ENCODE measurements at regions not wholly inside any gene's neighbourhood (a gene's known extent, or its start where the extent isn't known, plus 50 kb on each side); places are given as distances from the start of the nearest gene placed in this dataset.

DNA sequence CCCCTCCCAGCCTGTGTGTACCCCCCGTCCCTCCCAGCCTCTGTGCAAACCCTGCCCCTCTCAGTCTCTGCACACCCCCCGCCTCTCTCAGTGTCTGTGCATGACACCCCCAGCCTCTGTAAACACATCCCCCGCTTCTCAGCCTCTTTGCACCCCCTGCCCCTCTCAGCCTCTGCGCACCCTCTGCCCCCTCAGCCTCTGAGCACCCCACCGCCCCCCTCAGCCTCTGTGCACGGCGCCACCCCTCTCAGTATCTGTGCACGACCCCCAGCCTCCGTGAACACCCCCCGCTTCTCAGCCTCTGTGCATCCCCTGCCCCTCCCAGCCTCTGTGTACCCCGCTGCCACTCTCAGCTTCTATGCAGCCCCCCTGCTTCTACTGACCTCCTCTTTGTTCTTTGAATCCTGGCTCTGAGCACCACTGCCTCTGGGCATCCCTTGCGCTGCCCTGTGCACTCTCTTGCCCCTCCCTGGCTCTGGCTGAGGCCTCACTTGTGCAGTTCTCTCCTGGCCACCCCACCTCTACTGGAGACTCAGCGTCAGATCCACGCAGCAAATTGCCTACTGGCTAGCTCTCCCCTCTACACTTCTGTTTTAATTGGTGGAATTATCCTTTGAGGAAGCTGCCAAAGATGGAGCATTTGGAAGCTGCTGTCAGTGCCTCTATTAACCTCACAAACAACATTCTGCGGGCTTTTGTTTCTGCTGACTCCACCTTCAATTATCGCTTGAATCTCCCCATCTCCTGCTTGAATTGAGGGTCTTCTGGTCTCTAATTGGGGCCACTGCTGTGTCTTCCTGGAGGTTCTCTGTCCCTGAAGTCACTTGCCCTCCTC lies 838.6 kb downstream of the TBC1D22A start:
- no peak for FAIRE-seq

DNA sequence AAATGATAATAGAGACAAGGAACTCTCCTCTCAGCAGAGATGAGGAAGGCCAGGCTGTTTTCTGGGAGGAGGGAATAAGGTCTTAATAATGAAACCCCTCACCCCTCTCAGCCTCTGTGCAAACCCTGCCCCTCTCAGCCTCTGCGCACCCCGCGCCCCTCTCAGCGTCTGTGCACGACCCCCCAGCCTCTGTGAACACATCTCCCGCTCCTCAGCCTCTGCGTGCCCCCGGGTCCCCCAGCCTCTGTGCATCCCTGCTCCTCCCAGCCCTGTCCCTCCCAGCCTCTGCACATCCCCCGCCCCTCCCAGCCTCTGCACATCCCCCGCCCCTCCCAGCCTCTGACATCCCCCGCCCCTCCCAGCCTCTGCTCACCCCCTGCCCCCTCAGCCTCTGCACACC lies 837.8 kb downstream of the TBC1D22A start:
- DNase-seq (ENCODE audit: insufficient read length, low spot score) (no peak), FAIRE-seq (no peak)
- TF ChIP-seq, protein P1, sequence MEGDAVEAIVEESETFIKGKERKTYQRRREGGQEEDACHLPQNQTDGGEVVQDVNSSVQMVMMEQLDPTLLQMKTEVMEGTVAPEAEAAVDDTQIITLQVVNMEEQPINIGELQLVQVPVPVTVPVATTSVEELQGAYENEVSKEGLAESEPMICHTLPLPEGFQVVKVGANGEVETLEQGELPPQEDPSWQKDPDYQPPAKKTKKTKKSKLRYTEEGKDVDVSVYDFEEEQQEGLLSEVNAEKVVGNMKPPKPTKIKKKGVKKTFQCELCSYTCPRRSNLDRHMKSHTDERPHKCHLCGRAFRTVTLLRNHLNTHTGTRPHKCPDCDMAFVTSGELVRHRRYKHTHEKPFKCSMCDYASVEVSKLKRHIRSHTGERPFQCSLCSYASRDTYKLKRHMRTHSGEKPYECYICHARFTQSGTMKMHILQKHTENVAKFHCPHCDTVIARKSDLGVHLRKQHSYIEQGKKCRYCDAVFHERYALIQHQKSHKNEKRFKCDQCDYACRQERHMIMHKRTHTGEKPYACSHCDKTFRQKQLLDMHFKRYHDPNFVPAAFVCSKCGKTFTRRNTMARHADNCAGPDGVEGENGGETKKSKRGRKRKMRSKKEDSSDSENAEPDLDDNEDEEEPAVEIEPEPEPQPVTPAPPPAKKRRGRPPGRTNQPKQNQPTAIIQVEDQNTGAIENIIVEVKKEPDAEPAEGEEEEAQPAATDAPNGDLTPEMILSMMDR (IDR thresholded peaks at IDR 0.05; ENCODE audit: insufficient read depth, missing control alignments), result no peak

More for the DNA sequence above, 838.6 kb downstream of the TBC1D22A start:
- DNase-seq (ENCODE audit: insufficient read length, low spot score), result no peak
- TF ChIP-seq, protein P1 (IDR thresholded peaks at IDR 0.05; ENCODE audit: insufficient read depth, missing control alignments), result no peak

DNA sequence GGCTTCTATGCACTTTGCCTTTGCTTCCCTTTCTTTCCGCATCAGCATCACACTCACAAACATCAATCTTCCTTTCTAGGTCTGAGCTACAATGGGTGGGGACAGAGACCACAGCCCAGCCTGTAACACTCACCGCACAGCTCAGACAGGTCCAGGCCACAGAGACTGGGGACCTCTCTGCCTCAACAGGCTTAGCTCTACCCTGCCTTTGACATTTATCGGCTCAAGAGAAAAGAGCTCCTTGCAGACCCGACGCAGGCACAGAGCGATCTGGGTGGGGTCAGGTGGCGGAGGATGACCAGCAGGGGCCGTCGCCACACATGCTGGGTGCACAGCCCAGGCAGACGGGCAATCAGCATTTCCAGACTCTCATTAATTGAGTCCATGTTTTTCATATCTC lies 837.3 kb downstream of the TBC1D22A start:
- DNase-seq (ENCODE audit: insufficient read length, low spot score), result no peak
- no peak for FAIRE-seq
- TF ChIP-seq, protein P1 (IDR thresholded peaks at IDR 0.05; ENCODE audit: insufficient read depth, missing control alignments), result no peak

DNA sequence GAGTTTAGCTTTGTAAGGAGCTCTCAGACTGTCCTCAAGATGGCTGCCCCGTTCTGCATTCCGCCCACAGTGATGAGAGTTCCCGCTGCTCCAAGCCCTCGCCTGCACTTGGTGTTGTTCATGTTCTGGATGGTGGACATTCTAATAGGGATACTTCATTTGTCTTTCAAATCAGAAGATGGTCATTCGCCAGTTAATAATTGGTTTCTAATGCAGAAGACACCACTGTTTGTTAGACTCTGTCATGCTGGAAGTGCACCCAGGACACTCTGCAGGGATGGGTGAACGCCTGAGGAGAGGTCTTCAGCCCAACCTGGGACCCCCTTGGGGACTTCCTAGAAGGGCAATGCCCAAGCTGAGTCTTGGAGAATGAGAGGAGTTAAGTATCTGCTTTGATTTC lies 836.4 kb downstream of the TBC1D22A start:
- TF ChIP-seq, protein P1 (IDR thresholded peaks at IDR 0.05; ENCODE audit: insufficient read depth, missing control alignments), result no peak
- DNase-seq (ENCODE audit: insufficient read length, low spot score) (no peak), FAIRE-seq (no peak)

DNA sequence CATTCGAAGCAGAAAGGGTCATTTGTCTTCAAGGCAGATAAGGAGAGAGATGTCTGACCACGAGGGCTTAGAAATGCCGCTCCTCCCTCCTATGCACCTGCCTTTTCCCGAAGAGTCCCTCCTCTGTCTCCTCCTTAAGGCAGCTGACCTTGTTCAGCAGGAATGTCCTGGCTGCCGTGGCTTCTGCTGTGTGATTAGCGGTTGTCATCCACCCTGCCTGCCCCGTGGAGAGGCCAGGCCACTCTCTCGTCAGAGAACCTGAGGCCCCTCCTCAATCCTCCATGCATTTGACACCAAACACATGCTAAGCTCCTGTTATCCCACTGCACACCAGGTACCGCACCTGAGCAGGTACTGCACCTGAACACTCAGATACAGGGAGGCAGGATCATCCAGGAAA lies 834.6 kb downstream of the TBC1D22A start:
- DNase-seq (ENCODE audit: insufficient read length, low spot score), result no peak
- TF ChIP-seq, protein P1 (IDR thresholded peaks at IDR 0.05; ENCODE audit: insufficient read depth, missing control alignments), result no peak
- no peak for FAIRE-seq

DNA sequence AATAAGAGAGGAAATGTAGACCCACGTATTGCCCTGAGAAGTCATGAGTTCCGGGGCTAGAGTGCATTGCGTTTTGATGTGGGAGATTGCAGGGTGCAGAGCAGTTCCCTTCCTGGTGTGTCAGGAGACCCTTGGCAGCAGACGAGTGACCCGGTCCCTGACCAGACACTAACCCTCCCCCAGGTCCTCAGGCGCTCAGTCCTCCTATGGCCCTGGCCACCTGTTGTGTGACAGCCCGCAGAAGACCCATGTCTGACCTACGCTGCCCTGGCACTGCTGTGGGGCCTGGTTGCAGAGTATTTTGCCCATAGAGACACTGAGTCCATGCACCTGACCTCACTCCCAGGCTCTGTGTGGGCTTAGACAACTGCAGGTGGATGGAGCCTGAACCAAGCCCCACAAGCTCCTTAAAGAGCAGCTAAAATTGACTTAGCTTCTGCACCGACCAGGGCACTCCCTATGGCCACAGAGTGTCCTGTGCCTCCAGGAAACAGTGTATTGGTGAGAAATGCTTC lies 833.8 kb downstream of the TBC1D22A start:
- DNase-seq (ENCODE audit: insufficient read length, low spot score), result no peak
- TF ChIP-seq, protein P1 (IDR thresholded peaks at IDR 0.05; ENCODE audit: insufficient read depth, missing control alignments), result no peak
- FAIRE-seq, result no peak

All from D721Med (cell line).